ENCODE measurements at regions not wholly inside any gene's neighbourhood (a gene's known extent, or its start where the extent isn't known, plus 50 kb on each side); places are given as distances from the start of the nearest gene placed in this dataset.

GRCh38 chr18:65943268-65943667, 192.5 kb downstream of the CDH7 start:
- Histone ChIP-seq H3K79me2 (ENCODE audit: control insufficient read depth, insufficient read depth, low read length) (no peaks in the 10 kb centered on the region), H3K4me2 (ENCODE audit: control insufficient read depth, insufficient read depth) (no peak overlapping the region), H3K4me3 (no peak overlapping the region), H4K20me1 (ENCODE audit: control insufficient read depth, insufficient read depth) (no peaks in the 10 kb centered on the region), H3K36me3 (ENCODE audit: control insufficient read depth in 2 of 2, insufficient read depth in 2 of 2, low read length in 1 of 2) (no peaks in the 10 kb centered on the region), H3K4me1 (ENCODE audit: control insufficient read depth, insufficient read depth, low read length) (no peaks in the 10 kb centered on the region), H2AFZ (ENCODE audit: control insufficient read depth, low read depth, low read length) (no peak overlapping the region), H3K27me3 (replicated peaks in 1 of 2; ENCODE audit: control insufficient read depth in 2 of 2, insufficient read depth in 2 of 2, low read length in 1 of 2) (no peaks in the 10 kb centered on the region), H3K9ac (ENCODE audit: control insufficient read depth, insufficient read depth, low read length) (no peak overlapping the region), H3K9me3 (replicated peaks; ENCODE audit: control insufficient read depth, insufficient read depth, low read length) (no peaks in the 10 kb centered on the region), H3K27ac (ENCODE audit: control insufficient read depth, insufficient read depth) (no peak overlapping the region)
- ChIA-PET CTCF (no interaction called here), POLR2A (no interaction called here), SMC1A (ENCODE audit: uncharacterized antibody, unreplicated experiment) (interaction anchor here (0.7 to 1.1 kb wide), 2 partner anchors 16 to 740 kb away, joined by 3 to 4 read pairs; no protein-coding TSS in a partner anchor), RAD21 (ENCODE audit: unreplicated experiment) (no interaction called here)
- DNase-seq (ENCODE audit: low read depth, low spot score) (no peak), ATAC-seq (no peak), FAIRE-seq (no peak)
- BruUV-seq (replicated peaks): no TSS peak
- intact Hi-C loops (cut with micrococcal nuclease; ENCODE audit: unreplicated experiment) (no loop called here), in situ Hi-C loops (cut with MboI) (no loop called here)
- TF ChIP-seq POLR2A (IDR thresholded peaks at IDR 0.05; ENCODE audit: low read depth, low read length): no peak
- no peak for TF ChIP-seq E4F1 (IDR thresholded peaks at IDR 0.05; ENCODE audit: borderline replicate concordance, partially characterized antibody)
- TF ChIP-seq DPF2 (IDR thresholded peaks at IDR 0.05): no peak
- TF ChIP-seq JUND (IDR thresholded peaks at IDR 0.05; ENCODE audit: low read depth, low read length): no peak
- TF ChIP-seq NRF1 (conservative IDR thresholded peaks at IDR 0.05; ENCODE audit: low read depth, low read length): no peak
- 14% methylated on average over 3 of the region's 3 CpGs for WGBS (ENCODE audit: insufficient coverage, insufficient replicate concordance, low lambda C conversion rate, missing lambda C conversion rate)

GRCh38 chr18:65942854-65943253, 192.0 kb downstream of the CDH7 start:
- ChIA-PET SMC1A (ENCODE audit: uncharacterized antibody, unreplicated experiment) (interaction anchor here (0.7 to 1.1 kb wide), 2 partner anchors 16 to 741 kb away, joined by 3 to 4 read pairs; no protein-coding TSS in a partner anchor), RAD21 (ENCODE audit: unreplicated experiment) (interaction anchor here (0.5 kb wide), 1 partner anchor 1925 kb away, joined by 4 read pairs; no protein-coding TSS in a partner anchor), POLR2A (no interaction called here), CTCF (no interaction called here)
- H3K4me1 ChIP-seq (ENCODE audit: control insufficient read depth, insufficient read depth, low read length): no peaks in the 10 kb centered on the region
- H2AFZ ChIP-seq (ENCODE audit: control insufficient read depth, low read depth, low read length): no peak overlapping the region
- no peak for DNase-seq (ENCODE audit: low read depth, low spot score)
- no peaks in the 10 kb centered on the region for H4K20me1 ChIP-seq (ENCODE audit: control insufficient read depth, insufficient read depth)
- no peaks in the 10 kb centered on the region for H3K9me3 ChIP-seq (replicated peaks; ENCODE audit: control insufficient read depth, insufficient read depth, low read length)
- intact Hi-C loops (cut with micrococcal nuclease; ENCODE audit: unreplicated experiment): no loop called here
- ATAC-seq: no peak
- no peak overlapping the region for H3K27ac ChIP-seq (ENCODE audit: control insufficient read depth, insufficient read depth)
- no peak for FAIRE-seq
- no peak overlapping the region for H3K4me3 ChIP-seq
- BruUV-seq (replicated peaks): no TSS peak
- in situ Hi-C loops (cut with MboI): no loop called here
- H3K36me3 ChIP-seq (ENCODE audit: control insufficient read depth in 2 of 2, insufficient read depth in 2 of 2, low read length in 1 of 2): no peaks in the 10 kb centered on the region
- H3K27me3 ChIP-seq (replicated peaks in 1 of 2; ENCODE audit: control insufficient read depth in 2 of 2, insufficient read depth in 2 of 2, low read length in 1 of 2): no peaks in the 10 kb centered on the region
- H3K4me2 ChIP-seq (ENCODE audit: control insufficient read depth, insufficient read depth): no peak overlapping the region
- no peaks in the 10 kb centered on the region for H3K79me2 ChIP-seq (ENCODE audit: control insufficient read depth, insufficient read depth, low read length)
- no peak overlapping the region for H3K9ac ChIP-seq (ENCODE audit: control insufficient read depth, insufficient read depth, low read length)
- WGBS (ENCODE audit: insufficient coverage, insufficient replicate concordance, low lambda C conversion rate, missing lambda C conversion rate): 0% methylated on average over 1 of the region's 1 CpG
- TF ChIP-seq IKZF1 (conservative IDR thresholded peaks at IDR 0.05) (no peak), CREB1 (IDR thresholded peaks at IDR 0.05; ENCODE audit: low read depth) (no peak), TBL1XR1 (IDR thresholded peaks at IDR 0.05; ENCODE audit: low read depth, low read length) (no peak), KAT2A (conservative IDR thresholded peaks at IDR 0.05; ENCODE audit: control insufficient read depth, low read depth, low read length) (no peak), CHD4 (IDR thresholded peaks at IDR 0.05) (no peak), PKNOX1 (IDR thresholded peaks at IDR 0.05) (no peak), ZNF274 (IDR thresholded peaks at IDR 0.05; ENCODE audit: insufficient read depth, insufficient read length) (no peak), POU2F2 (IDR thresholded peaks at IDR 0.05; ENCODE audit: borderline replicate concordance, low read depth, low read length) (no peak), BRCA1 (IDR thresholded peaks at IDR 0.05; ENCODE audit: low read depth, low read length) (no peak), ELK1 (IDR thresholded peaks at IDR 0.05; ENCODE audit: low read depth, low read length) (no peak), SMAD1 (IDR thresholded peaks at IDR 0.05; ENCODE audit: low read depth, partially characterized antibody) (no peak)
